ENCODE measurements at regions not wholly inside any gene's neighbourhood (a gene's known extent, or its start where the extent isn't known, plus 50 kb on each side); places are given as distances from the start of the nearest gene placed in this dataset.

DNA sequence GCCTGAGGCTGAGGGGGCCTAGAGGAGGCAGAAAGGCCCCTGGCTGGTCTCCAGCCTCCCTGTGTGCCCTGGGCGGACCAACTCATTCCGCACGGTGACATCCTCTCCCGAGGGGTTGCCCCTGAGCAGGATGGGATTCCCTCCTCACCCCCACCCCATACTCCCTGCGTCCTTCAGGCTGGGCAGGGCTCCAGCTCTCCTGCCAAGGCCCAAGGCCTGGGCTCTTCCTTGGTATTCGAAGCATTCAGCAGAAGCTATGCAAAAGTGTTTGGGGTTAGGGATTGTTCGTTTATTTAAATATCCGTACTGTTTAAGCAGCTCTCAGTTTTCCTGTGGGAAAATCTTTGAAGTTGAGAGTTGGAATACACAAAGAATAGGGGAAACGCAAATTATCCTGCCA lies 113.1 kb upstream of the RAB12 start:
- no peak overlapping the region for H4K8ac ChIP-seq (ENCODE audit: low read depth in 2 of 2, low read length in 2 of 2)
- peak; percentile 91 for ATAC-seq (ENCODE audit: low read depth)
- H4K20me1 ChIP-seq (ENCODE audit: insufficient read depth, low read length), result no peaks in the 10 kb centered on the region
- in situ Hi-C loops (cut with MboI; ENCODE audit: low sequenced_read_pairs) (no loop called here), dilution Hi-C loops (cut with HindIII; ENCODE audit: low sequenced_read_pairs, unreplicated experiment) (no loop called here), intact Hi-C loops (cut with micrococcal nuclease) (no loop called here)
- no peak overlapping the region for H2AK5ac ChIP-seq (ENCODE audit: low read depth, low read length)
- no peak overlapping the region for H2BK20ac ChIP-seq (ENCODE audit: low read depth, low read length)
- H3K27ac ChIP-seq (ENCODE audit: insufficient read depth, low read length), result no peak overlapping the region
- H4K5ac ChIP-seq (ENCODE audit: low read depth, low read length), result no peak overlapping the region
- peak overlapping the region; percentile 21 for H2AFZ ChIP-seq (replicated peaks; ENCODE audit: low read length, poor library complexity)
- H3K4me1 ChIP-seq (ENCODE audit: control insufficient read depth, insufficient read depth, low read length), result no peaks in the 10 kb centered on the region
- no peak overlapping the region for H3K23ac ChIP-seq (ENCODE audit: low read depth, low read length)
- no peaks in the 10 kb centered on the region for H3K36me3 ChIP-seq (ENCODE audit: control insufficient read depth, insufficient read depth, low read length)
- TF ChIP-seq MAFK (IDR thresholded peaks at IDR 0.05; ENCODE audit: low read depth, low read length), result no peak
- H3K9me1 ChIP-seq (ENCODE audit: insufficient read depth, low read length), result no peaks in the 10 kb centered on the region
- H3K27me3 ChIP-seq (ENCODE audit: control insufficient read depth, insufficient read depth, low read length), result peaks cover 45% of the 10 kb centered on the region
- no peak overlapping the region for H3K4me3 ChIP-seq (ENCODE audit: insufficient read depth, low read depth, low read length)
- H3K4ac ChIP-seq (ENCODE audit: low read depth, low read length), result no peak overlapping the region
- H2BK5ac ChIP-seq (ENCODE audit: low read depth, low read length, poor library complexity, severe bottlenecking), result no peak overlapping the region
- peaks cover 2% of the 10 kb centered on the region; the same call in 1 of the 2 replicates for H3K9me3 ChIP-seq (ENCODE audit: control insufficient read depth, insufficient read depth, low read length)
- no peak overlapping the region for H3K56ac ChIP-seq (ENCODE audit: extremely low read depth, insufficient read depth, low read length)
- no CpG with 5 or more reads among the region's 9 CpGs for WGBS, 2 experiments (ENCODE audit: extremely low coverage in 2 of 2, insufficient read length in 1 of 2)
- no peak overlapping the region for H3K4me2 ChIP-seq (ENCODE audit: low read depth, low read length)
- no peak overlapping the region for H3K18ac ChIP-seq (ENCODE audit: low read depth, low read length)
- H2AK9ac ChIP-seq (replicated peaks; ENCODE audit: low read depth, low read length, poor library complexity), result peak overlapping the region; percentile 42
- no peaks in the 10 kb centered on the region for H3K79me1 ChIP-seq (ENCODE audit: low read depth in 1 of 2, low read length in 2 of 2)
- peak; percentile 28 for DNase-seq
- CTCF ChIA-PET, result no interaction called here
- H2BK15ac ChIP-seq (ENCODE audit: low read depth, low read length), result no peak overlapping the region
- no peak overlapping the region for H3K9ac ChIP-seq (ENCODE audit: low read depth, low read length)
- POLR2A ChIA-PET (ENCODE audit: unreplicated experiment), result no interaction called here
- no peak overlapping the region for H2BK120ac ChIP-seq (ENCODE audit: low read depth, low read length)
- no peak overlapping the region for H3K14ac ChIP-seq (replicated peaks; ENCODE audit: low read depth, low read length)
- no TSS peak for BruUV-seq (replicated peaks)
- H4K91ac ChIP-seq (ENCODE audit: insufficient read depth, low read depth, low read length), result no peak overlapping the region
